HG03342 (cell line): ENCODE measurements at regions not wholly inside any gene's neighbourhood (a gene's known extent, or its start where the extent isn't known, plus 50 kb on each side); places are given as distances from the start of the nearest gene placed in this dataset.

Experiments
- ATAC-seq: cut with Tn5 transposase; IDR thresholded peaks from one replicate; pipeline ENCODE4 v1.9.1; 2021; ENCODE audit warnings: mild to moderate bottlenecking, moderate library complexity; ENCODE audit not compliant: unreplicated experiment

DNA sequence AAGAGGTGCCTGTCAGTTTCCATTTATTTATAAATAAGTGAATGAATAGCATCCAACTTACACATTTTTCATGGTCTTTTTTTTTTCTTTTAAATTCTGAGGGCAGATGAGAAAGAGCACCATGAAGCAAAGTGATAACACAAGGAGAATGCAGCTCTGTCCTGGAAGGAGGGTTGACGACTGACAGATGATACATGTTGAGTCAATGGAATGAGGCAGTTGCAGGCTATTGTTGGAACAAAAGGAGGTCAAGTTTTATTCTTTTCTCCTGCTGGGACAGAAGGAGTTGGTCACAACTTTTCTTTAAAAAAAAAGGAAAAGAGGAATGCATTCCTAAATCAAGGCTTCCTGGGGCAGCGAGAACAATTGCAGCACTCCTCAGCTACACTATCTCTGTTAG, 119.9 kb upstream of the PLEKHG7 start:
- ATAC-seq, result no peak

DNA sequence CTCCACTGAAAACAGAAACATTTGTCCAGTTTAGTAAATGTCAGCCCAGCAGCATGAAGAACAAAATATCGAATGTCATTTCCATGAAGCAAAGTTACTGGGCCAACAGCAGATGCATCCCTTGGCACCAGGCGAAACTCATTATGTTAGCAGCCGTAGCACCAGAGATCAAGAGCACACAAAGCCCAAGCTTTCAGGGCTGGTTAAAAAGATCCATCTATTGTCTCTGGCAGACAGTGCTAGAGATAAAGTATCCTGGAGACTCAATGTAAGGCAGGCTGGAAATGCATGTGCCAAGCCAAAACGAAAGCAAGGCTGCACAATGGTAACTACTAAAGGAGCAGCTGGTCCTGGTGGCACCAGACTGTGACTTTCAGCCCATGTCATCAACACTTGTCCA, 120.3 kb upstream of the PLEKHG7 start:
- ATAC-seq, result no peak

DNA sequence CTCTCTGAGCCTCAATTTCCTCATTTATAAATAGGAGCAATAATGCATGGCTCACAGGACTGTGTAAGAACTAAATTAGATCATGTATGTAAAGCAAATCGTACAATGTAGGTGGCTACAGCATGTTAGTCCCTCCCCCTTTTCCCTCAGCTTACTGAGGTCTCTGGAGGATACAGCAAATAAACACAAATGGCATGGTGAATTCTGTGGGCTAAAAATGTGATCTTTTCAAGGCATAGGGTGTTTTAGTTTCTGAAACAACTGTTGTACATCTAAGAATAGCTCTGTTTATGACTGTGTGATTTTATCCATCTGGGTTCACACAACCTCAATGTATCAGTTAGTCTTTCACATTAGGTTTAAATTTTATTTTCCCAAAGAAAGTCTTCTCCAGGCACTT, 121.2 kb upstream of the PLEKHG7 start:
- ATAC-seq, result no peak

DNA sequence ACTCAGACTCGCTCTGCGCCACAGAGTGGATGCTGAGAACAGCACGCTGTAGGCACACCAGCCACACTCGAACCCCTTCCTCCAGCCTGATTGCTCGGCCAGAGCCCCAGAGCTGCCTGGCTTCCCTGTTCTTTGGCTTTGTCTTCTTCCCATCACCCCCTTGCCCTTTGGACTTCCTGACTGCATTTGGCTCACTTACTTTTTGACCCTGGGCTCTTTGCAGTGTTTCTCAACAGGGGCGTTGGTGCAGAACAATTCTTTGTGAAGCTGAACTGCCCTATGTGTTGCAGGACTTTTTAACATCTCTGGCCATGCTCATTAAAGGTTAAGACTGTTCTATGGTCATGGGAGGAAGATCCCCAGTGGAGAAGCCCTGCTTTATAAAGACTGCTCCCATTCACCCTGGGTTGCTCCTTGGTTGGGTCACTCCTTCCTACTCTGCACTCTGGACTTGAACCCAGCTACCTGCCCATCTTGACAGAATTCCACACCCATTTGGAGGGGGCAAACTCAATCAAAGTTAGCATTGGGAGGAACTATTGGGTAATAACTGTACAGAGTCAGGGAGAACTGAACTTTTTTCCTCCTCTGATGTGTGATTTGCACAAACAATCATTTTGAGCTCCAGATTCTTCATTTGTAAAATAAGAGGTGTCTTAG, 127.7 kb upstream of the PLEKHG7 start:
- no peak for ATAC-seq

DNA sequence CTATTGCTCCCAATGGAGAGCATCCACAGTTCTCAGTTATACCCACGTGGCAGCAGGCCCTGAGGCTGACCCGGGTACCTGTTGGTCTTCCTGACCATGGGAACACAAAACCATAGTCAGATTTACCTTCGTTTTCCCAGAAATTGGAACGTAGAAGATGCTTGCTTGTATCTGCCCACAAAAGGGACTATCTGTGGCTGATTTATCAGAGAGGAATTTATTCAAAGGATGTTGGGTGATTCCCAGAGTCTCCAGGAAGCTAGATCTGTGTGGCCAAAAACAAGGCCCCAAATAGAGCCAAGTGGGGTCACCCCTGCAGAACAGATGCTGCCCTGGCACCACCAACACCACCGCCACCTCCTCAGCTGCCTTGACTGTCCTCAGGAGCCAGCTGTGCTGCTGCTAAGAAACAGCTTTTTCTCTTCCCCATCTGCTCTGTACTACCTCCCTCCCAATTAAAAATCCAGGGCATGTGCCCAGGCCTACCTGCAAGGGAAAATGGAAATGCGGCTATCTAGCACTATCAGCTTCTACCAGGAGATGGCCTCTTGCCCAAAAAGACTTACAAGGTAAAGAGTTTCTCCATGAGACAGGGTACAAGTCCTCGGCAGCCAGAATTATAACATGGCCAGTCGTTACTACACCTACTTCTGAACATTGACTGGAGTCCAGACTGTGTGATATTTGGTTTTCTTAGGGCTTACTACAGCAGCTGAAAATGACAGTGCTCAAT, 128.6 kb upstream of the PLEKHG7 start:
- no peak for ATAC-seq

DNA sequence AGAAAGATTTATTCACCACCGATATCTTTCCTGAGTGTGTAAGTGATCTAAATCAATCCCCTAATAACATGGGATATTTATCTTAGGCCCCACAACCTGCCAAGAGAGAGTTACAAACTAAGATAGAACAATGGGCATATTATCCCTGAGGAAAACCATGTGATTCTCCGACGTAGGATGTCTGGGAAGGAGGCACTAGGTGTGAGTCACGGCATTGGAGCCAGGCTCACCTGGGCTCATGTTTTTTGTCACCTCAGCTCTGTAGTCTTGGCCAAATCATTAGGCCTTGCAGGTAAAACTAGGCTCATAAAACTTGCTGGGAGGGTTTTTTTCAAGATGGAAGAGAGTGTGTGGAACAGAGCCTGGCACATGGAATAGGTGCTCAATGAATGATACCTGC, 129.7 kb upstream of the PLEKHG7 start:
- ATAC-seq, result no peak

DNA sequence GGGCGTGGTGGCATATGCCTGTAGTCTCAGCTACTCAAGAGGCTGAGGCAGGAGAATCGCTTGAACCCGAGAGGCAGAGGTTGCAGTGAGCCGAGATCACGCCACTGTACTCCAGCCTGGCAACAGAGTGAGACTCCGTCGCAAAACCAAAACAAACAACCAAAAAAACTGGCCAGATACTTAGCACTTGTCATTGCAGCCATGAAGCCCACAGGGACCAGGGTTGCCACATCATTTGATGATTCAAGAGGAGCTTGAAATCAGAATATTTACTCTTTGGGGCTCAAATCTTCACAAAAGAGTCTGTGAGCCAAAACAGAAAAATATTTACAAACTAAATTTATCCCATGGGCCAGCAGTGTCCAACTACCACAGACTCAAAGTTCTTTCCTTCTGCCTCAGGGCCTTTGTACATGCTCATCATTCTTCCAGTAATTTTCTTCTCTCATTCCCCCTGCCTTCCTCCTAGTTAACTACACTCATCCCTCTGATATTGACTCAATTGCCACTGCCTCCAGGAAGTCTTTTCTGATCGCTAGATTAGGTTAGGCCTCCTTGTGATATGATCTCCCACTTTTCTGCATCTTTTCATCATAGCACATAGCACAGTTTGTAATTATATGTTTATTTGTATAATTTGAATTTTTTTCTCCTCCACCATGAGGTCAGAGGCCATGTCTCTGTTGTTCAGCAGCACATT, 130.8 kb upstream of the PLEKHG7 start:
- ATAC-seq, result no peak

DNA sequence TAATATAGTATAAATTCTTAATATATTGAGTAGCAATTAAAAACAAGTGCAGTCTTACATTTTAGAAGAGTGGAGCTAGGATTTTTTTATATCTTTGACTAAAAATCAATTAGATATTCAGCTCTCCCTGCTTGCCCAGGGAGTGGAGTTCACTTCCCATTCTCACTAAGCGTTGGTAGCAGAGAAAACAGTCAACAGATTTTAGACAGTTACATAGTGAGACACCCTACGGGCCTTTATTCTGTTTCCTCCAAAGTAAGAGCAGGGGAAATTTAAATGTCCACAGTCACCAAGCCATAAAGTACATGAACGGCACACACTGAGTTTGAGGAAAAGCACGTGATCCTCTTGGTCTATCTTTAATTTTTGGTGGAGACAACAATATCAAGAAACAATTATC, 131.6 kb upstream of the PLEKHG7 start:
- ATAC-seq, result no peak

DNA sequence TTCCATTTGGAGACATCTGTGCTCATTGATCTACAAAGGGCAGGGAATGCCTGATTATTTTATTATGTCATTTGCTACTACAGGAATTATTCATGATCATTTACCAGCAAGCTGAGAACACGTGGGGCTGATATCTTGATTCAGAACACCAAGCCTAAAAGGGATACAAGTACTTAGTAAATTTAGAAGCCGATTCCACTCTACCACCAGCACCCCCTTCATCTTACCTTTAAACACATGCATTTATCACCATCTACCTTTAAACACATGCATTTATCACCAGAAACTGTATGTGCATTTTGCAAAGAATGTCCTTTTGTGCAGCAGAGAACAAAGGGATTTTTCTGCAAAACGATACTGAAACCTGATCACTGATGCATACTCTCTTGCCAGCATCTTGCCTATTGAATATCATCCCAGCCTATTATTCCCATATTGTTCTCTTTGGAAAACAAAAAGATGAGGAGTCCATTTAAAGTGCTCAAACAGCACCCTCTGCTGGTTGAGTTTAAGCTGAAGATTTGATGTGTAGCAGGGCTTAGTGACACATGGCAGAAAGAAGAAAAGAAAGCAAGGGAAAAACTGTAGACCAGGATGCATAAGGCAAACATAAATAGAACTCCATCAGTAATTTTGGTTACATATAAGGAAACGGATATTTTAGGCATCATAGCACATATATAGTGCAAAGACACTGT, 132.6 kb upstream of the PLEKHG7 start:
- peak; percentile 91 for ATAC-seq

DNA sequence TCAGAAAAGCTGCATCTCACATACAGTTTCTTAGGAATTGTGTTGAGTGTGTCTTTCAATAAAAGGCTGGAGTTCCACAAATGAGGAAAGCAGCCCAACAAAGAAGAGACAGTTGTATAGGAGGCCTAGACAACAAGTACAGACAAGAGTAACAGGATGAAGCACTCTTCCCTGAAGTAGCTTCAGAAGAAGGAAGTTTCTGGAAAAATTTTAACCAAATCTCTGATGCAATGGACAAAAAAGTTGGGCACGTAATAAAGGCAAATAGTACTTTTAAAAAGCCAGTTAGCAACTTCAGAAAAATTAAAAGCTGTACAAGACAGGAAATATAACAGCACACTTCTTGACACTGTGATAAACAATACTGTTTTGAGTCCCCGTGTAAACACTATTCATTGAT, 134.1 kb upstream of the PLEKHG7 start:
- no peak for ATAC-seq

DNA sequence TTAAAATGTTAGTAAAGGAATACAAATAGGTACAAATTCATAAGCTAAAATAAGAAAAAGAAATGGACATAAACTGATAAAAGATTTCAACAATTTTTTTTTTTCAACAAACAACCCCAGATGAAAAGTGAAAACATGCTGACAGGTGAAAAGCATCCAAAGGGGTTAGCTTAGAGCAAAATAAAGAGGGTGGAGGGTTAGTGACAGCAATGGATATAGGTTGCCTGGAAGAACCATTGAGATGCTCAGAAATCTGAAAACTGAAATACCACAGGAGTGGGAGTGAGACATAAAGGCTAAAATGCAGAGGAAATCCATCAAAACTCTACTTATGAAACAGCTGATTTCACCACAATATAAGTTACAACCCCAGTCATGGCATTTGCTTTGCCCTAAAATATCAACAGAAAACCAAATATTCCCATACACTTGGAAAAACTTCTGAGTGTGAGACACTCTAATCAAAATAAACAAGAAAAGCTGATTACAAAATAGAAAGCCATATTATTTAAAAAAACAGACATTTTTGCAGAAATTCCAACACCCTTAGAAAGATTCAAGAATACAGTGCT, 136.3 kb upstream of the PLEKHG7 start:
- ATAC-seq, result no peak

DNA sequence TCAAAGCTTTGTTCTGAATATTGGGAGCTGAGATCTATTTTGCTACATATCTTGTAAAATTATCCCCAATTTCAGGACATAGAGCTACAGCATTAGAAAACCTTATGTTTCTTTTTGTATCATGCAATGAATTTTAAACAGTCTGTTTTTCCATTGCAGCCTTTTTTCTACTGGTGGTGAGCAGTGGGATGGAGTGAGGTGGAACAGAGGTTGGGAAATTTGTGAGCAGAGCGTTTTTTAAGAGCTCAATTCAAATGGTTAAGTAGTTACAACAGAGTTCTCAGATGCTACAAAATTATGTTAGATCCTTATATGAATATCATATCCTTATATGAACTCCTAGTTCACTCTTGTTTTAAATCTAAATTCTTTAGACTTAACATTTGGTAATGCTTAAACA, 139.0 kb upstream of the PLEKHG7 start:
- ATAC-seq, result no peak

DNA sequence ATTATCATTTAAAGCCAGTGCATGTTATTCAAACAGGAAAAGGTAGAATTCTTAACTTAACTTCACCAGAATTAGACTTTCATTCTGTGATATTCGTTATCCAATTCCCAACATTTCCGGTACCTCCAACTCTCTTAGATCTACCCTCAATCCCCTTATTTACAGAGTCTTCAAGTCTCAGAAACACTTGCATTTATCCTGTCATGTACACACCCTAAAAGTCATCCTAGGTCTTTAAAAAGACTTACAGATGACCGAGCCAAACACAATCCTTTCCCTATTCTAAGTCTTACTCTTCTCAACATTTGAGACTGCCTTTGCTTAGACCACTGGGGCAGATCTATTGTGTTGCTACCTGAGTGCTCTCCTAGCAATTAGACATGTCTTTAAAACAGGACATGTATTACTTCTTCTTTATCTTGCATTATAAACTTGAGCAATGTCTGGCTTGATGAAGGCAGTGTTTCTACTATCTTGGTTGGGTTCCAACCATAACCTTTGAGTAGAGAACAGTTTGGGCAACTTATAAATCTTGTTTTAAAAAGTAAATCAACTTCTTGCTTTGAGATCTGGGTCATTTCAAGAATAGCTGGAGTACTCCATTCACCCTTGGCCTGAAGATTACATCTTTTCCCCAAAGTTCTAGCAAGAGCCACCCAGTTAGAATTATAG, 140.6 kb upstream of the PLEKHG7 start:
- no peak for ATAC-seq

DNA sequence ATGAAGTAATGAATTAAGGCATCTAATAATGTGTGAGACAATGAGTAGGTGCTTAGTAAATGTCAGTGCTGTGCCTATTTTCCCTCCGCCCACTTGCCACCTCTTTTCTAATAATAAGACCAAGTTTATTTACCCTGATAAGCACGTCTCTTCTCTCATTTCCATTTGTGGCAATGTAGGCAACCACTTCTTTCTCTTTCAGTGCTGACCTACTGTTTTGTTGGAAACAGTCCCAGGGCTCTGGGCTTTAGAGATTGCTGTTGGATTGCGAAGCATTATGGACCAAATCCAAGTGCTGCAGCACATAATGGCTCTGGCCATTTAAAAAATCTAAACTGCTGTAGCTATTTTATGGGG, 141.3 kb upstream of the PLEKHG7 start:
- ATAC-seq, result no peak

DNA sequence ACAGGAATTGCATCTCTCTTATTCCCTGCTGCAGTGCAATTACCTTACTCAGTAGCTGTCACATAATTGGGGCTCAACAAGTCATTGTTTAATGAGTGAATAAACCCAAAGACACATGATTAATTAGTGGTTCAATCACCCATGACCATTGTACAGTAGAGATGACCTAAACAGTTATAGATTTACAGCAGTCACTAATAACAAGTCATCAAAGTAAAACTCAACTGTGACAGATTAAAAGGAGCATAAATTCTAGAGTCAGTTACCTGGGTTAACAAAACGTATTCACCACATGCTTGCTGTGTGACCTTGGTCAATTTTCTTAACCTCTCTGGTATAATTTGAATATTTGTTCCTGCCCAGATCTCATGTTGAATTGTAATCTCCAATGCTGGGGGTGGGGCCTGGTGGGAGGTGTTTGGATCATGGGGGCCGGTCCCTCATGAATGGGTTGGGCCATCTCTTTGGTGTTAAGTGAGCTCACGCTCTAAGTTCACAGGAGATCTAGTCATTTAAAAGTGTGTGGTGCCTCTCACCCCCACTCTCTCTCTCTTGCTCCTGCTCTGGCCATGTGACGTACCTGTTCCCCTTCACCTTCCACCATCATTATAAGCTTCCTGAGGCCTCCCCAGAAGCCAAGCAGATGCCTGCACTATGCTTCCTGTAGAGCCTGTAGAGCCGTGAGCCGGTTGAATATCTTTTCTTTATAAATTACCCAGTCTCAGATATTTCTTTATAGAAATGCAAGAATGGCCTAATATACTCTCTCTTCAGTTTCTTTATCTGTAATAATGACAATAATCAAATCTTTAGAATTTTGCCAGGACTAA, 141.9 kb upstream of the PLEKHG7 start:
- no peak for ATAC-seq

DNA sequence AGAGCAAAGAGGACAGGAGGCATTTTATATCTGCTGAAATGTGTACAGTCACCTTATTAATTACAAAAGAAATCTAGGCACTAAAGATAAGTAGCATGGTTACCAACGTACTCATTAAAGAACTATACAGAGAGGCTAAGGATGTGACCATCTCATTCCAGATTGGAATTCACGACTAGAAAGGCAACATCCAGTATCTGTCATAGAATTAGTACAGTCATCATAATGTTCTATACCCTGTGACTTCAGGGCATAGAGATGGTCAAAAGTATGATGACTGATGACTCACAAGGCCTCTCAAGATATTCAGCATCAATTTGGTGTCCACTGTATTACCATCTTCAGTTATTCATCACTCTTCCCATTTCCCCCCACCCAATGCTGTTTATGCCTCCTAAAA, 144.0 kb upstream of the PLEKHG7 start:
- no peak for ATAC-seq

DNA sequence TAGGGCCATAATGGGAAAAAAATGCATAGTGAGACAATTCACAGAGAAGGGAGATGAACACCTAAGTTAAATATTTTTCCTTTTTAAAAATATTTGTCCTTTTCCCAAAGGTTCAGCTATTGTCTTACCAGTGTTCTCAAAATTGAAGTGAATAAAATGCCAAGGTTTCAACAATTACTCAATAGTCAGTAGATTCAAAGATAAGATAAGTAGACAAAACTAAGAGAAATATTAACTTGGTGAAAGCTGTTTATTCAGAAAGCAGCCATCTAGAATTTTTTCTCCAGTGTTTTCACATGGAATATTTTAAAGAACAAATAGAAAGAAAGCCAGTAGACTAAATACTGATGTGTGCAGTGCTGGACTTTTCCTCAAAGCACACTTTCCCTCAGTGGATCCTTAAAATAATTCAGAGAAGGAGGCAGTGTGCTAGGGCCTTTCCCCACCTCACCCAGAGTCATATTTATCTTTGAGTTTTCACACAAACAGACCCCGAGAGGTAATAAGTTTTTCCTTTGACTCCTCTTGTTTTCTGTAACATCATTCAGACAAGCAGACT, 144.5 kb upstream of the PLEKHG7 start:
- ATAC-seq, result no peak

DNA sequence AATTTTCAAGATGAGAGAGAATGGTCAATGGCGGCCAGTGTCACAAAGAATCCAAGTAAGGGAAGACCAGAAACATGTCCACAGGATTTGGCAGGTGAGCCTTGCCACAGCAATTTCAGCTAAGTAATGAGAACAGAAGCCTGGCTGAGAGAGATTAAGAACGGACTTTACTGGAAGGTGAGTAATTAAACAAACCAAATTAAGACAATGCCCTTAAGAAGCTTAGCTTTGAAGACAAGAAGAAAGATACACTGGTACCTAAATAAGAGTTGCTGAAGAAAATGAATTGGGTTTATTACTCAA, 145.4 kb upstream of the PLEKHG7 start:
- ATAC-seq, result no peak

DNA sequence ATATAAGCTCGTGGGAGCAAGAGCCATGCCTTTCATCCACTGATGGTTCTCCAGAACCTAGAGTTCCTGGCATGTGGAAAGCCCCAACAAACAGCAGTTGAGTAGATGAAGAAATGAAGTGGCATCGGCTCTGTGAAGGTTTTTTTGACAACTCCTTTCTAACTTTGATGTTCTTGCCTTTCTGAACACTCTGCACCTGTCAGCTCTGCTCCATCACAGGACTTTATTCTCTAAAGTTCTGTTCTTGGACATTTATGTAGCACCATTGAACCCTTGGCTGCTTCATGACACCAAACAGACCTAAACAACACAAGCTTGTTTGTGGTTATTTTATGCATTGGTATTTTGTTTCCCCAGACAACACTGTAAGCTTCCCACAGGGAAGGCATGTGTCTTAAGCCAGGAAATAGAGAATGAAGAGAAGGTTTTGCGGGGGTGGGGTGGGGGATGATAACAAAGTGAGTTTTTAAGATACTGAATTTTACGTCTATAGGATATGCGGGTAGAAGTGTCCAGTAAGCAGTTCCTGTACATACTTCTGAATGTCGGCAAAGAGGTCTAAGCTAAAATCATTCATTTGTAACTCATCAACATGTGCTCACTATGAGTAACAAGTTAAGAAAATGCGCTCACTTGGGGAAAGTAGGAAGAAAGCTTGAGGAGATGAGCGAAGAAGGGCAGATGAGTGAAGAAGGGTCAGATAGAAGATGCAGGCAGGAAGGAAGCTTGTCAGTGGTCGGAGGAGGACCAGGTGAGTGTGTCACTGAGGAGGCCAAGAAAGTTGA, 146.0 kb upstream of the PLEKHG7 start:
- no peak for ATAC-seq
